ENCODE measurements at regions not wholly inside any gene's neighbourhood (a gene's known extent, or its start where the extent isn't known, plus 50 kb on each side); places are given as distances from the start of the nearest gene placed in this dataset.

- no peak for DNase-seq
These were observed 66.7 kb upstream of the PDK4 start for GRCh38 chr7:95662987-95663386.

GRCh38 chr7:95660023-95660434 is 63.7 kb upstream of the PDK4 start:
- DNase-seq, result no peak

- no peak for DNase-seq
These were observed 62.4 kb upstream of the PDK4 start for GRCh38 chr7:95658676-95659075.

GRCh38 chr7:95649546-95649945 is 53.2 kb upstream of the PDK4 start:
- DNase-seq, result no peak

GRCh38 chr7:95646350-95646749 is 50.0 kb upstream of the PDK4 start:
- no peak for DNase-seq
